IPS DF 6.9 (cell line): ENCODE measurements at regions not wholly inside any gene's neighbourhood (a gene's known extent, or its start where the extent isn't known, plus 50 kb on each side); places are given as distances from the start of the nearest gene placed in this dataset.

Experiments
- DNase-seq: peaks from one replicate; pipeline ENCODE4 v3.0.0-alpha.2; 2013; ENCODE audit warnings: low read depth, low spot score
- H3K27ac ChIP-seq: one replicate; pipeline ENCODE4 v1.5.1; 2013; ENCODE audit warnings: low read length, control low read depth
- H3K27me3 ChIP-seq: 2 replicates; pipeline ENCODE4 v1.6.1; 2013; ENCODE audit warnings: mild to moderate bottlenecking, low read length; ENCODE audit not compliant: control insufficient read depth, insufficient read depth
- H3K36me3 ChIP-seq: 2 replicates; pipeline ENCODE4 v1.6.1; 2013; ENCODE audit warnings: low read length; ENCODE audit not compliant: control insufficient read depth, insufficient read depth
- H3K4me1 ChIP-seq: 2 replicates; pipeline ENCODE4 v1.6.1; 2013; ENCODE audit warnings: low read length; ENCODE audit not compliant: control insufficient read depth, insufficient read depth
- H3K4me3 ChIP-seq: 2 replicates; pipeline ENCODE4 v1.5.1; 2013; ENCODE audit warnings: mild to moderate bottlenecking, low read length
- H3K9me3 ChIP-seq: 2 replicates; pipeline ENCODE4 v1.6.1; 2013; ENCODE audit warnings: low read length, inconsistent platforms; ENCODE audit not compliant: control insufficient read depth, insufficient read depth
- WGBS: extraction: QIAGEN DNeasy Blood & Tissue Kit; methylation state at CpG from one replicate; pipeline ENCODE4 v1.1.7; 2013; ENCODE audit warnings: mixed read lengths, missing lambda C conversion rate; ENCODE audit not compliant: insufficient read length, insufficient coverage; 5-methylcytosine and 5-hydroxymethylcytosine counted together

GRCh38 chr6:150721418-150722266 is 122.0 kb downstream of the PLEKHG1 start:
- WGBS, result no CpG with 5 or more reads among the region's 11 CpGs
- DNase-seq, result no peak
- Histone ChIP-seq H3K4me1 (peaks cover 4% of the 10 kb centered on the region; the same call in 1 of the 2 replicates), H3K36me3 (no peaks in the 10 kb centered on the region), H3K9me3 (no peaks in the 10 kb centered on the region), H3K27me3 (no peaks in the 10 kb centered on the region), H3K4me3 (no peak overlapping the region), H3K27ac (no peak overlapping the region)

- no peak overlapping the region for H3K27ac ChIP-seq
- H3K27me3 ChIP-seq, result no peaks in the 10 kb centered on the region
- DNase-seq, result no peak
- no peak overlapping the region for H3K4me3 ChIP-seq
- H3K9me3 ChIP-seq, result no peaks in the 10 kb centered on the region
- peaks cover 4% of the 10 kb centered on the region; the same call in 1 of the 2 replicates for H3K4me1 ChIP-seq
- no peaks in the 10 kb centered on the region for H3K36me3 ChIP-seq
- no CpG with 5 or more reads among the region's 9 CpGs for WGBS
Measured at GRCh38 chr6:150722614-150723344, 123.1 kb downstream of the PLEKHG1 start.

- no peak overlapping the region for H3K27ac ChIP-seq
- no peaks in the 10 kb centered on the region for H3K27me3 ChIP-seq
- H3K36me3 ChIP-seq, result no peaks in the 10 kb centered on the region
- DNase-seq, result no peak
- H3K4me1 ChIP-seq, result peaks cover 4% of the 10 kb centered on the region; the same call in 1 of the 2 replicates
- H3K9me3 ChIP-seq, result no peaks in the 10 kb centered on the region
- no peak overlapping the region for H3K4me3 ChIP-seq
Measured at GRCh38 chr6:150723345-150723658, 123.6 kb downstream of the PLEKHG1 start.

GRCh38 chr6:150723857-150724256 is 124.2 kb downstream of the PLEKHG1 start:
- Histone ChIP-seq H3K27ac (no peak overlapping the region), H3K9me3 (no peaks in the 10 kb centered on the region), H3K27me3 (no peaks in the 10 kb centered on the region), H3K36me3 (no peaks in the 10 kb centered on the region), H3K4me1 (peaks cover 4% of the 10 kb centered on the region; the same call in 1 of the 2 replicates), H3K4me3 (no peak overlapping the region)
- DNase-seq, result no peak
- no CpG with 5 or more reads among the region's 2 CpGs for WGBS

- Histone ChIP-seq H3K27me3 (no peaks in the 10 kb centered on the region), H3K9me3 (no peaks in the 10 kb centered on the region), H3K4me1 (peaks cover 4% of the 10 kb centered on the region; the same call in 1 of the 2 replicates), H3K27ac (no peak overlapping the region), H3K36me3 (no peaks in the 10 kb centered on the region), H3K4me3 (no peak overlapping the region)
- no CpG with 5 or more reads among the region's 1 CpG for WGBS
- DNase-seq, result no peak
Measured at GRCh38 chr6:150725795-150726194, 126.1 kb downstream of the PLEKHG1 start.

GRCh38 chr6:150729188-150729748 is 129.6 kb downstream of the PLEKHG1 start:
- Histone ChIP-seq H3K36me3 (no peaks in the 10 kb centered on the region), H3K4me1 (no peaks in the 10 kb centered on the region), H3K4me3 (no peak overlapping the region), H3K27ac (no peak overlapping the region), H3K9me3 (no peaks in the 10 kb centered on the region), H3K27me3 (no peaks in the 10 kb centered on the region)
- WGBS, result no CpG with 5 or more reads among the region's 7 CpGs
- DNase-seq, result no peak

GRCh38 chr6:150730801-150731457 is 131.2 kb downstream of the PLEKHG1 start:
- no peaks in the 10 kb centered on the region for H3K4me1 ChIP-seq
- H3K9me3 ChIP-seq, result no peaks in the 10 kb centered on the region
- H3K27ac ChIP-seq, result no peak overlapping the region
- no peaks in the 10 kb centered on the region for H3K27me3 ChIP-seq
- no CpG with 5 or more reads among the region's 7 CpGs for WGBS
- H3K36me3 ChIP-seq, result no peaks in the 10 kb centered on the region
- H3K4me3 ChIP-seq, result no peak overlapping the region
- no peak for DNase-seq

GRCh38 chr6:150732765-150733539 is 132.6 kb upstream of the MTHFD1L start:
- Histone ChIP-seq H3K36me3 (no peaks in the 10 kb centered on the region), H3K27me3 (no peaks in the 10 kb centered on the region), H3K4me1 (no peaks in the 10 kb centered on the region), H3K4me3 (no peak overlapping the region), H3K9me3 (no peaks in the 10 kb centered on the region), H3K27ac (no peak overlapping the region)
- no peak for DNase-seq
- WGBS, result no CpG with 5 or more reads among the region's 12 CpGs

- H3K27me3 ChIP-seq, result no peaks in the 10 kb centered on the region
- no peaks in the 10 kb centered on the region for H3K4me1 ChIP-seq
- no CpG with 5 or more reads among the region's 21 CpGs for WGBS
- no peak for DNase-seq
- no peaks in the 10 kb centered on the region for H3K9me3 ChIP-seq
- no peak overlapping the region for H3K27ac ChIP-seq
- no peak overlapping the region for H3K4me3 ChIP-seq
- H3K36me3 ChIP-seq, result no peaks in the 10 kb centered on the region
Measured at GRCh38 chr6:150733726-150734125, 131.8 kb upstream of the MTHFD1L start.

GRCh38 chr6:150734235-150734634 is 131.3 kb upstream of the MTHFD1L start:
- no peak overlapping the region for H3K4me3 ChIP-seq
- no peaks in the 10 kb centered on the region for H3K4me1 ChIP-seq
- WGBS, result no CpG with 5 or more reads among the region's 7 CpGs
- DNase-seq, result no peak
- no peaks in the 10 kb centered on the region for H3K9me3 ChIP-seq
- H3K27me3 ChIP-seq, result no peaks in the 10 kb centered on the region
- H3K27ac ChIP-seq, result no peak overlapping the region
- no peaks in the 10 kb centered on the region for H3K36me3 ChIP-seq
